ENCODE measurements at regions not wholly inside any gene's neighbourhood (a gene's known extent, or its start where the extent isn't known, plus 50 kb on each side); places are given as distances from the start of the nearest gene placed in this dataset.

DNA sequence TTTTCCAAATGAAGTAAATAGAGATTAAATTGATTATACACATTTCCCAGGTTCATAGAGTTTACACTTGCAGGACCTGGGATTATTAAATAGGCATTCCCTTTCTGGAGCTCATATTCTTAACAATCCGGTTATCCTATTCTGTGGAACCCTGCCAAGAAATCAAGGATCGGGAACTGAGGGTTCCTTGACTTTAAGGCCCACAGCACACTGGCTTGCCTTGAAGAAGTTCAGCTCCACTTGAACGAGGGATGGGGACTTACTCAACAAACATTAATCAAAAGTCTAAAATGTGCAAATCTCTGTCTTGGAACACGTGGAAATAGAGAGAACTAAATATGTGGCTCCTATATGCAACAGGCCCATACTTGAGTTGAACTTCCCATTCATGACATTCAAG, 142.3 kb upstream of the RGPD4 start:
- Mint-ChIP-seq H3K4me1 (no peaks in the 10 kb centered on the region), H3K27me3 (ENCODE audit: low read depth in 3 of 3) (no peaks in the 10 kb centered on the region), H3K4me3 (no peak overlapping the region), H3K9me3 (peaks cover 0 to 8% (median 2%) of the 10 kb centered on the region in 7 donors), H3K27ac (no peak overlapping the region), H3K36me3 (no peaks in the 10 kb centered on the region)
- Histone ChIP-seq H2AFZ (ENCODE audit: insufficient read depth, low read depth, low read length, poor library complexity, severe bottlenecking) (no peak overlapping the region), H3K9ac (ENCODE audit: insufficient read depth, low read length, poor library complexity, severe bottlenecking) (no peak overlapping the region), H3K36me3 (replicated peaks in 1 of 2; ENCODE audit: control insufficient read depth in 1 of 2, insufficient read depth in 2 of 2, low read length in 2 of 2) (no peaks in the 10 kb centered on the region), H4K20me1 (ENCODE audit: insufficient read depth, low read length) (no peaks in the 10 kb centered on the region), H3K27me3 (ENCODE audit: control insufficient read depth in 2 of 2, insufficient read depth in 2 of 2, low read length in 2 of 2) (no peaks in the 10 kb centered on the region), H3K4me1 (ENCODE audit: control insufficient read depth in 1 of 2, insufficient read depth in 2 of 2, low read length in 2 of 2) (no peaks in the 10 kb centered on the region), H3K27ac (ENCODE audit: low read depth in 1 of 2, low read length in 2 of 2) (no peak overlapping the region), H3K9me3 (replicated peaks in 1 of 2; ENCODE audit: control insufficient read depth in 1 of 2, insufficient read depth in 1 of 2, low read length in 2 of 2) (peaks cover 0 to 4% of the 10 kb centered on the region in 2 donors), H3K79me2 (ENCODE audit: insufficient read depth, low read length) (no peaks in the 10 kb centered on the region), H3K4me3 (replicated peaks in 1 of 3; ENCODE audit: low read depth in 2 of 3, low read length in 3 of 3) (no peak overlapping the region), H3K4me2 (replicated peaks; ENCODE audit: extremely low read depth, low read length, poor library complexity, severe bottlenecking) (no peak overlapping the region)
- no peak for DNase-seq
- intact Hi-C loops (cut with micrococcal nuclease) = no loop called here
- TF ChIP-seq, protein P1, sequence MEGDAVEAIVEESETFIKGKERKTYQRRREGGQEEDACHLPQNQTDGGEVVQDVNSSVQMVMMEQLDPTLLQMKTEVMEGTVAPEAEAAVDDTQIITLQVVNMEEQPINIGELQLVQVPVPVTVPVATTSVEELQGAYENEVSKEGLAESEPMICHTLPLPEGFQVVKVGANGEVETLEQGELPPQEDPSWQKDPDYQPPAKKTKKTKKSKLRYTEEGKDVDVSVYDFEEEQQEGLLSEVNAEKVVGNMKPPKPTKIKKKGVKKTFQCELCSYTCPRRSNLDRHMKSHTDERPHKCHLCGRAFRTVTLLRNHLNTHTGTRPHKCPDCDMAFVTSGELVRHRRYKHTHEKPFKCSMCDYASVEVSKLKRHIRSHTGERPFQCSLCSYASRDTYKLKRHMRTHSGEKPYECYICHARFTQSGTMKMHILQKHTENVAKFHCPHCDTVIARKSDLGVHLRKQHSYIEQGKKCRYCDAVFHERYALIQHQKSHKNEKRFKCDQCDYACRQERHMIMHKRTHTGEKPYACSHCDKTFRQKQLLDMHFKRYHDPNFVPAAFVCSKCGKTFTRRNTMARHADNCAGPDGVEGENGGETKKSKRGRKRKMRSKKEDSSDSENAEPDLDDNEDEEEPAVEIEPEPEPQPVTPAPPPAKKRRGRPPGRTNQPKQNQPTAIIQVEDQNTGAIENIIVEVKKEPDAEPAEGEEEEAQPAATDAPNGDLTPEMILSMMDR (IDR thresholded peaks at IDR 0.05) = no peak
- 100% methylated on average over 2 of the region's 4 CpGs for WGBS (ENCODE audit: insufficient coverage)

DNA sequence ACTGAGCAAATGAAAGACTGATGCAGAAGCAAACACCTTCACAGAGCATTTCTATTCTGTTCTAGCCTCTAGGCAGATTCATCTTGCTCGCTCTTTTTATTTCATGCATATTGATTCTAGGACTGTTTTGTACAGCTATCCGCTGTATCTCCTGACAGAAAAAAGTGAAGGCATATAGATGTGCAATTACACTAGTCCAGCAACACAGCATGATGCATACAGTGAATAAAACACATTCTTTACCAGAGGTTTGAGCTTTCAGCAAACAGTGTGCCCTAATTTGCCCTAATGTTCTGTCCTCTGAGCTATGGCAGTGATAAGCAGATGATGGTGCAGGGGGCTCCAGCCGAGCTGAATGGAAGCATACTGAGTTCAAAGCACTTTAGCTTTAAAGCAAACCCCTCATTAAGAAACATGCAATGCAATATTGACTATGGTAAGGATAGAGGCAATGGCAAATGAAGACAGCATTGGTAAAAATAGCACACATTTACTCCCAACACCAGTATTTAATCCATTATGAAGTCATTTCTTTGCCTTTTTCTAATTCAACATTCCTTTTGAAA, 141.2 kb upstream of the RGPD4 start:
- H3K27me3 ChIP-seq (ENCODE audit: control insufficient read depth in 2 of 2, insufficient read depth in 2 of 2, low read length in 2 of 2) = no peaks in the 10 kb centered on the region
- H3K9me3 Mint-ChIP-seq = peaks cover 0 to 8% (median 2%) of the 10 kb centered on the region in 7 donors
- no peak overlapping the region for H3K4me3 Mint-ChIP-seq
- no peak overlapping the region for H3K27ac Mint-ChIP-seq
- H3K27me3 Mint-ChIP-seq (ENCODE audit: low read depth in 3 of 3) = no peaks in the 10 kb centered on the region
- no peak overlapping the region for H3K4me2 ChIP-seq (replicated peaks; ENCODE audit: extremely low read depth, low read length, poor library complexity, severe bottlenecking)
- H3K4me3 ChIP-seq (replicated peaks in 1 of 3; ENCODE audit: low read depth in 2 of 3, low read length in 3 of 3) = no peak overlapping the region
- H3K9me3 ChIP-seq (replicated peaks in 1 of 2; ENCODE audit: control insufficient read depth in 1 of 2, insufficient read depth in 1 of 2, low read length in 2 of 2) = peaks cover 0 to 4% of the 10 kb centered on the region in 2 donors
- H3K79me2 ChIP-seq (ENCODE audit: insufficient read depth, low read length) = no peaks in the 10 kb centered on the region
- no peaks in the 10 kb centered on the region for H3K36me3 Mint-ChIP-seq
- H3K9ac ChIP-seq (ENCODE audit: insufficient read depth, low read length, poor library complexity, severe bottlenecking) = no peak overlapping the region
- no peaks in the 10 kb centered on the region for H3K36me3 ChIP-seq (replicated peaks in 1 of 2; ENCODE audit: control insufficient read depth in 1 of 2, insufficient read depth in 2 of 2, low read length in 2 of 2)
- H4K20me1 ChIP-seq (ENCODE audit: insufficient read depth, low read length) = no peaks in the 10 kb centered on the region
- no peaks in the 10 kb centered on the region for H3K4me1 ChIP-seq (ENCODE audit: control insufficient read depth in 1 of 2, insufficient read depth in 2 of 2, low read length in 2 of 2)
- intact Hi-C loops (cut with micrococcal nuclease) = no loop called here
- TF ChIP-seq, protein P1 (IDR thresholded peaks at IDR 0.05) = no peak
- WGBS (ENCODE audit: insufficient coverage) = 83% methylated on average over 1 of the region's 3 CpGs
- H2AFZ ChIP-seq (ENCODE audit: insufficient read depth, low read depth, low read length, poor library complexity, severe bottlenecking) = no peak overlapping the region
- no peaks in the 10 kb centered on the region for H3K4me1 Mint-ChIP-seq
- no peak for DNase-seq
- no peak overlapping the region for H3K27ac ChIP-seq (ENCODE audit: low read depth in 1 of 2, low read length in 2 of 2)

Data from CD14-positive monocyte (primary cell).